ENCODE measurements at regions not wholly inside any gene's neighbourhood (a gene's known extent, or its start where the extent isn't known, plus 50 kb on each side); places are given as distances from the start of the nearest gene placed in this dataset.

DNA sequence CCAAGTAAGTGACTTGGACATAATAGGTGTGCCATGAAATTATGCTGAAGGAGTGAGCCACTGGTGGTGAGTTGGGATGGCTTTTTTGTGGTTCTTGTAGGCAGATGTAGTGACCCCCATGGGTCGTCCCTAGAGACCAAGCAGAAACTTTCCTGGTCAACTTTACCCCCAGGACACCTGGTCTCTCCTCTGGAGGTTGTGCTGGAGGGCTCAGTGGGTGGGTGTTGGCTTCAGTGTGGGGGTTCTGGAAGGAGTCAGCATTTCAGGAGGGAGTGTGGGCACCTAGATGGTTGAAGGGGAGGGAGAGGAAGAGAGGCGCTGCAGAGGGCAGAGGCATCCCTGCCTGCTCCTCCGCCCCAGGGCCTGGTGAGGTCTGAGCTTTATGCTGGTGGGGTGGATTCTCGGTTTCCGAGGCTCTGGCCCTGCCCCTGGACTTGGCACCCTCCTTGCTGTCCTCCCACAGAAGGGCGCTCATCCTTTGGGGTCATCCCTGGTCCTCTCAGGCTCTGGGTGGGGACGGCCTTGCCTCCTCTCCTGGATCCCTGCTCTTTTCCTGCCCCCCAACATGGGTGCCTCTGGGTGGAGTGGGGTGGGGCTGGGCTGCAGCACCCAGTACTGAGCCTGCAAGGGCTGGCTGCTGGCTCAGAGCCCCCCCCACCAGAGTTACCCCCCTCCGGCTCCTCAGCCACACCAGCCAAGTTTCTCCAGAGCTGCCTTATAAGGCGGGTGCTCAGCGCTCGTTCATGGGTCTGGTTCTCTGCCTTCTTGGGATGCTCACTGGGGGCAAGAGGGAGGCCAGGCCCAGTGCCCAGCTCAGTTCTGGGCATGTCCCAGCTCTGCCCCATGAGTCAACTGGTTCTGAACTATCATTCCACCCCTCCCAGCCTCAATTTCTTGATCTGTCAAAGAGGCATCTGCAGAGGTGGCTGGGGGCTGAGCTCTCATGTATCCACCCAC, 266.8 kb downstream of the SEC14L1 start:
- Histone ChIP-seq H3K4me1 (no peaks in the 10 kb centered on the region), H3K27me3 (no peaks in the 10 kb centered on the region), H3K9me3 (no peaks in the 10 kb centered on the region), H3K27ac (no peak overlapping the region), H3K36me3 (peaks cover 0 to 4% (median 0%) of the 10 kb centered on the region in 3 donors), H3K4me3 (no peak overlapping the region)
- no peak for DNase-seq
- TF ChIP-seq, protein P1, sequence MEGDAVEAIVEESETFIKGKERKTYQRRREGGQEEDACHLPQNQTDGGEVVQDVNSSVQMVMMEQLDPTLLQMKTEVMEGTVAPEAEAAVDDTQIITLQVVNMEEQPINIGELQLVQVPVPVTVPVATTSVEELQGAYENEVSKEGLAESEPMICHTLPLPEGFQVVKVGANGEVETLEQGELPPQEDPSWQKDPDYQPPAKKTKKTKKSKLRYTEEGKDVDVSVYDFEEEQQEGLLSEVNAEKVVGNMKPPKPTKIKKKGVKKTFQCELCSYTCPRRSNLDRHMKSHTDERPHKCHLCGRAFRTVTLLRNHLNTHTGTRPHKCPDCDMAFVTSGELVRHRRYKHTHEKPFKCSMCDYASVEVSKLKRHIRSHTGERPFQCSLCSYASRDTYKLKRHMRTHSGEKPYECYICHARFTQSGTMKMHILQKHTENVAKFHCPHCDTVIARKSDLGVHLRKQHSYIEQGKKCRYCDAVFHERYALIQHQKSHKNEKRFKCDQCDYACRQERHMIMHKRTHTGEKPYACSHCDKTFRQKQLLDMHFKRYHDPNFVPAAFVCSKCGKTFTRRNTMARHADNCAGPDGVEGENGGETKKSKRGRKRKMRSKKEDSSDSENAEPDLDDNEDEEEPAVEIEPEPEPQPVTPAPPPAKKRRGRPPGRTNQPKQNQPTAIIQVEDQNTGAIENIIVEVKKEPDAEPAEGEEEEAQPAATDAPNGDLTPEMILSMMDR (IDR thresholded peaks at IDR 0.05): no peak
- no peak for ATAC-seq
- FAIRE-seq: no peak
- intact Hi-C loops (cut with DNase I): no loop called here
- WGBS, 2 donors: 94 to 95% methylated on average over 11 of the region's 11 CpGs

DNA sequence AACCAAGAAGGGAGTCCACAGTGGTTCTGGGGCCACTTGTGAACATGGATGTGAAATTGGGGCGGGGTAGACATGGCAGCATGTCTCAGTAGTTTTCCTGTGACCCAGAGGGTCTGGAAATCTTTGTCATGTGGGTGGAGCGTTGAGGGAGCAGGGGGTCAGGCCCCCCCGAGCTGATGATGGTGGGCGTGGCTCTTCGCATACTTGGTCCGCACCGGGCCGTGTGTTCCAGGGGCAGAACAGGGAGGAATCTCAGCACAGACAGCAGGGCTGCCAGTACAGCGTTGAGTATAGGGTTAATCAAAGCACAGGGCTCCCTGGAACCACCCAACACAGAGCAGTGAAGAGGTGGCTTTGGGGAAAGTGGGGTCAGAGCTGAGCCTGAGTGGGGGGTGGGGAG, 267.5 kb downstream of the SEC14L1 start:
- ATAC-seq (no peak), FAIRE-seq (no peak), DNase-seq (no peak)
- no peak overlapping the region for H3K27ac ChIP-seq
- H3K36me3 ChIP-seq: peaks cover 0 to under 1% (median 0%) of the 10 kb centered on the region in 3 donors
- no peak overlapping the region for H3K4me3 ChIP-seq
- H3K9me3 ChIP-seq: no peaks in the 10 kb centered on the region
- intact Hi-C loops (cut with DNase I): no loop called here
- TF ChIP-seq, protein P1 (IDR thresholded peaks at IDR 0.05): no peak
- H3K4me1 ChIP-seq: no peaks in the 10 kb centered on the region
- WGBS, 2 donors: 80 to 86% methylated on average over 9 of the region's 9 CpGs
- no peaks in the 10 kb centered on the region for H3K27me3 ChIP-seq

DNA sequence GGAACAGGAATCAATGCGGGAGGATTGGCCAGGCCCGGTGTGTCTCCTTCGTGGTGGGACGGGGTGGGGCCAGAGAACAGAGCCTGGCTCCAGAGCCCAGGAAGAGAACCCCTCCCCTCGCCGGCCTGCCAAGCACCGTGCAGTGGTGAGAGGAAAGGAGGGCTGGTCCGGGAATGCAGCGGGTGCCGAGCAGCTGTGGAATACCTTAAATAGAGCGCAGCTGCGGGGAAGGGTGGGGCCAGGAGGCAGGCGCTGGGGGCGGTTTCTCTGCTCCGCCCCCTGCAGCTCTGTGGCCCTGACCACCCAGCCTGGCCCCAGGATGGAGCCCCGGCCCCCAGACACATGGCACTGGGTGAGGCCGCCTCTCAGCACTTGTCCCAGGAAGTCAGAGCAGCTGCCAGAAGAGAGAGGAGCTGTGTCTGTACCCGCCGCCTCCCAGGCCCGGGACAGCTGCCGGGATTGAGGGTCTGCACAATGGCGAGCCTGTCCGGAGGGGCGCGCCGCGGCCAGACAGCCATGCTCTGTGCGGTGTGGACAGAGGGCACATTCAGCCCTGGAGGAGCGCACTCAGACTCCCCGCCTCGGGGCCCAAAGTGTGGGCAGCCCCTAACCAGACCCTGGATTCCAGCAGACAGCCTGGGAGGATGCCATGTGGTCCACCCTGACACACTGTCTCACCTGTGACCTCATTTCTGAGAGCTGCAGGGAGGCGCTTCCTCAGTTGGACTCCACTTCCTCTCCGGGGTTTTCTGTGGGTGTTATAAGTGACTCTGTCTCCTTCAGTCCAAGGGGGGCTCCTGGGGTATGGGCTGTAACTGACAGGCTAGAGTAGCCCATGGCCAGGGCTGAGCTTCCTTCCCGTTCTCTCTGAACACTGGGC, 268.8 kb downstream of the SEC14L1 start:
- H3K9me3 ChIP-seq: no peaks in the 10 kb centered on the region
- intact Hi-C loops (cut with DNase I): no loop called here
- H3K4me1 ChIP-seq: no peaks in the 10 kb centered on the region
- WGBS, 2 donors: 73 to 75% methylated on average over 29 to 34 of the region's 34 CpGs
- no peaks in the 10 kb centered on the region for H3K36me3 ChIP-seq
- H3K4me3 ChIP-seq: no peak overlapping the region
- H3K27ac ChIP-seq: peak overlapping the region in 1 of 4 donors; percentile 35
- FAIRE-seq: no peak
- peak; percentile 38 to 76 (median 58) for ATAC-seq
- H3K27me3 ChIP-seq: no peaks in the 10 kb centered on the region
- TF ChIP-seq, protein P1 (IDR thresholded peaks at IDR 0.05): no peak
- no peak for DNase-seq

DNA sequence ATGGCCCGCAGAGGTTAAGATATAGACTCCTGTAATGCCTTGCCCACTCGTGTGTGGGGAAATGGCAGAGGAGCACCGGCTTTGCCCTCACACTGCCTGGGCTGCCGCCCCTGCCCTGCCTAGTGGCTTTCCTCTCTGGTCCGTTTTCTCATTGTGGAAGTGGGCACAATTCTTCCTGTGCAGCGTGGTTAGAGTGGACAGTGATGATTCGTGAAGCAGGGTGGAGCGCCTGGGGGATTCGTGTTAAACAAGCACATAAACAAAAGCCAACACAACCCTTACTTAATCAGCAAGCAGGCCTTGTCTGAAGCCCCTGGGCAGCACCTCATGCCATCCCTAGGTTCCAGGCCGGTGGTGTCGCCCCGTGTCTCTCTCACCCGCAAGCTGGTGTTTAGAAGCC, 269.7 kb downstream of the SEC14L1 start:
- no peak for DNase-seq
- no peak overlapping the region for H3K4me3 ChIP-seq
- intact Hi-C loops (cut with DNase I): no loop called here
- no peaks in the 10 kb centered on the region for H3K27me3 ChIP-seq
- FAIRE-seq: no peak
- H3K9me3 ChIP-seq: no peaks in the 10 kb centered on the region
- 94 to 95% methylated on average over 13 of the region's 13 CpGs for WGBS, 2 donors
- no peak overlapping the region for H3K27ac ChIP-seq
- H3K4me1 ChIP-seq: no peaks in the 10 kb centered on the region
- no peaks in the 10 kb centered on the region for H3K36me3 ChIP-seq
- TF ChIP-seq, protein P1 (IDR thresholded peaks at IDR 0.05): no peak
- ATAC-seq: no peak

All from pancreas (tissue), 10 donors.